Heart right ventricle (tissue), 16 donors: ENCODE measurements at regions not wholly inside any gene's neighbourhood (a gene's known extent, or its start where the extent isn't known, plus 50 kb on each side); places are given as distances from the start of the nearest gene placed in this dataset.

Source experiments
- ATAC-seq, 8 donors: fragments of 200-7000 bp; cut with Tn5 transposase; one replicate each; pipeline ENCODE4 v1.9.1; 2020; ENCODE audit warnings: mild to moderate bottlenecking in 8 of 8, moderate library complexity in 8 of 8, moderate number of reproducible peaks in 1 of 8
- DNase-seq, 2 donors: peaks; one replicate each; pipeline ENCODE4 v3.0.0-alpha.2; 2020
- H3K27ac ChIP-seq, 10 donors: fragments of 200-600 bp; sonication (generic) in 2 of 10; one replicate each; pipeline versions ENCODE4 v1.5.0 to v1.8.0; 2020 to 2022; ENCODE audit warnings: mild to moderate bottlenecking in 3 of 10
- H3K27me3 ChIP-seq, 7 donors: fragments of 200-600 bp; one replicate each; pipeline ENCODE4 v1.8.0; 2021 to 2022; ENCODE audit warnings: mild to moderate bottlenecking in 2 of 7
- H3K36me3 ChIP-seq, 9 donors: fragments of 200-600 bp; sonication (generic) in 1 of 9; one replicate each; pipeline versions ENCODE4 v1.5.0 to v1.8.0; 2020 to 2022; ENCODE audit warnings: mild to moderate bottlenecking in 2 of 9
- H3K4me1 ChIP-seq, 9 donors: fragments of 200-600 bp; sonication (generic) in 1 of 9; one replicate each; pipeline versions ENCODE4 v1.5.0 to v1.8.0; 2020 to 2022; ENCODE audit warnings: mild to moderate bottlenecking in 4 of 9
- H3K4me3 ChIP-seq, 10 donors: fragments of 200-600 bp; sonication (generic) in 2 of 10; one replicate each; pipeline versions ENCODE4 v1.5.0 to v1.8.0; 2020 to 2022; ENCODE audit warnings: mild to moderate bottlenecking in 7 of 10, moderate library complexity in 2 of 10
- H3K9me3 ChIP-seq, 11 donors: fragments of 200-600 bp in 10 of 11; sonication (generic) in 2 of 11; one replicate each; pipeline versions ENCODE4 v1.5.0 to v1.8.0; 2013 to 2022; ENCODE audit warnings: mild to moderate bottlenecking in 2 of 11, control low read depth in 1 of 11, moderate library complexity in 1 of 11
- CTCF ChIP-seq, 9 donors: fragments of 200-600 bp; sonication (generic) in 2 of 9; IDR thresholded peaks; one replicate each; pipeline versions ENCODE4 v1.5.0 to v1.8.0; 2021 to 2022; ENCODE audit warnings: antibody characterized with exemption in 9 of 9, mild to moderate bottlenecking in 5 of 9, moderate library complexity in 1 of 9
- WGBS, 2 donors: extraction: QIAGEN DNeasy Blood & Tissue Kit; methylation state at CpG; one replicate each; pipeline ENCODE4 v1.1.7; 2013; ENCODE audit warnings: inconsistent platforms in 1 of 2; 5-methylcytosine and 5-hydroxymethylcytosine counted together
- intact Hi-C, 10 donors: fragments of 100-400 bp; cut with DNase I; formaldehyde crosslinking; loops; one replicate each; pipeline versions ENCODE4 v1.11.1 to v1.14.2; 2022
- donor health status: Arrhythmogenic right ventricular cardiomyopathy.
- donor health status: ischemic (EF 13 %, LVEDD 7.1; RV severe dilation, severe dysfunction).
- donor health status: healthy with polysubstance abuse.
- donor health status: DM: no; HTN: yes; CAD: no.
- donor health status: DM: no; HTN: no; CAD: no.
- donor health status: ischemic (EF 25% LVEDD 6.9; RV normal size, moderate dysfunction).
- donor health status: ischemic (EF 25% LVEDD 5.7; RV mildly dilated, moderate dysfunction).
- donor health status: healthy.
- donor health status: DM: yes; HTN: yes; CAD: no.
- donor health status: Ischemic cardiomyopathy.
- donor health status: ischemic (EF 35%, LVEDD 5.7; RV mildly dilated, moderate dysfunction).
- donor health status: nonischemic (EF 11% LVEDD 7.7; RV severe dilation, severe dysfunction).
- donor health status: DM: yes; HTN: yes; CAD: no.
- donor health status: PGD.
- donor health status: ischemic (EF 29% LVEDD 5.4; RV normal size, mild dysfunction).
- donor health status: nonischemic (EF 23%, LVEDD 6.1; RV moderate dilation, normal function).

GRCh38 chr14:30291216-30291615, 267.7 kb upstream of the G2E3 start:
- no peaks in the 10 kb centered on the region for H3K36me3 ChIP-seq
- TF ChIP-seq CTCF (IDR thresholded peaks at IDR 0.05) = no peak
- intact Hi-C loops = no loop called here
- H3K4me3 ChIP-seq = no peak overlapping the region
- H3K27me3 ChIP-seq = peaks cover 0 to 4% (median 0%) of the 10 kb centered on the region in 7 donors
- ATAC-seq (no peak), DNase-seq (no peak)
- no peak overlapping the region for H3K27ac ChIP-seq
- no peaks in the 10 kb centered on the region for H3K4me1 ChIP-seq
- 71 to 72% methylated on average over 2 of the region's 2 CpGs for WGBS, 2 donors
- H3K9me3 ChIP-seq = no peaks in the 10 kb centered on the region

- ATAC-seq (no peak), DNase-seq (no peak)
- Histone ChIP-seq H3K4me3 (no peak overlapping the region), H3K9me3 (no peaks in the 10 kb centered on the region), H3K27me3 (peaks cover 0 to 4% (median 0%) of the 10 kb centered on the region in 7 donors), H3K36me3 (no peaks in the 10 kb centered on the region), H3K4me1 (no peaks in the 10 kb centered on the region), H3K27ac (no peak overlapping the region)
- WGBS, 2 donors = 69 to 74% methylated on average over 3 of the region's 3 CpGs
- no peak for TF ChIP-seq CTCF (IDR thresholded peaks at IDR 0.05)
- intact Hi-C loops = no loop called here
Observed at GRCh38 chr14:30292541-30292940, 266.4 kb upstream of the G2E3 start.

- Histone ChIP-seq H3K4me3 (no peak overlapping the region), H3K27me3 (peaks cover 0 to 4% (median 0%) of the 10 kb centered on the region in 7 donors), H3K4me1 (peaks cover 0 to 7% (median 0%) of the 10 kb centered on the region in 9 donors), H3K9me3 (no peaks in the 10 kb centered on the region), H3K36me3 (no peaks in the 10 kb centered on the region), H3K27ac (no peak overlapping the region)
- ATAC-seq (no peak), DNase-seq (no peak)
- TF ChIP-seq CTCF (IDR thresholded peaks at IDR 0.05) = no peak
- intact Hi-C loops = no loop called here
Observed at GRCh38 chr14:30295980-30296379, 263.0 kb upstream of the G2E3 start.

- peaks cover 0 to 7% (median 0%) of the 10 kb centered on the region in 9 donors for H3K4me1 ChIP-seq
- no peaks in the 10 kb centered on the region for H3K9me3 ChIP-seq
- DNase-seq = no peak
- ATAC-seq = no peak
- no peak overlapping the region for H3K27ac ChIP-seq
- TF ChIP-seq CTCF (IDR thresholded peaks at IDR 0.05) = no peak
- intact Hi-C loops = no loop called here
- no peak overlapping the region for H3K4me3 ChIP-seq
- 63% methylated on average over 11 of the region's 11 CpGs for WGBS, 2 donors
- peaks cover 0 to 4% (median 0%) of the 10 kb centered on the region in 7 donors for H3K27me3 ChIP-seq
- no peaks in the 10 kb centered on the region for H3K36me3 ChIP-seq
Observed at GRCh38 chr14:30296931-30297405, 262.0 kb upstream of the G2E3 start.
